GM12878 (cell line): ENCODE measurements at regions not wholly inside any gene's neighbourhood (a gene's known extent, or its start where the extent isn't known, plus 50 kb on each side); places are given as distances from the start of the nearest gene placed in this dataset.

ENCODE experiments used
- ATAC-seq: fragments of 200-7000 bp; cut with Tn5 transposase; 3 replicates; pipeline ENCODE4 v1.9.1; 2020; ENCODE audit warnings: mild to moderate bottlenecking, moderate library complexity
- BruUV-seq: library from RNA; stranded (reverse); fragments of 400-500 nt; replicated peaks from 2 replicates; lab custom pipeline; 2021; lab: Mats Ljungman, UMichigan
- CTCF ChIA-PET: fragments of 300-600 bp; sonication (Branson Sonifier 250); formaldehyde crosslinking; extraction: SDS; loops from one replicate; lab custom pipeline; 2021; ENCODE audit warnings: inconsistent platforms; lab: Yijun Ruan, JAX
- POLR2A ChIA-PET: fragments of 350-600 bp; formaldehyde crosslinking; extraction: SDS; loops from one replicate; lab custom pipeline; 2021; ENCODE audit warnings: inconsistent platforms; lab: Charles Lee
- RAD21 ChIA-PET: fragments of 300-600 bp; sonication (Branson Sonifier 250); formaldehyde crosslinking; loops from one replicate; lab custom pipeline; 2023; ENCODE audit warnings: antibody characterized with exemption; ENCODE audit not compliant: unreplicated experiment; lab: Charles Lee
- SMC1A ChIA-PET: fragments of 300-600 bp; sonication (Branson Sonifier 250); formaldehyde crosslinking; loops from one replicate; lab custom pipeline; 2023; ENCODE audit not compliant: unreplicated experiment, uncharacterized antibody; lab: Charles Lee
- DNase-seq: peaks from one replicate; pipeline ENCODE4 v3.0.0-alpha.2; 2011; ENCODE audit warnings: low read depth, low spot score
- FAIRE-seq: peaks from 3 replicates; lab custom pipeline; 2011; peaks lifted over from hg19 to GRCh38; lab: Jason Lieb, UNC
- H2AFZ ChIP-seq: 2 replicates; pipeline ENCODE4 v1.6.0; 2011; ENCODE audit warnings: low read depth, low read length, control low read depth; ENCODE audit not compliant: control insufficient read depth
- H3K27ac ChIP-seq: 2 replicates; pipeline ENCODE4 v1.5.1; 2011; ENCODE audit warnings: control low read depth; ENCODE audit not compliant: control insufficient read depth, insufficient read depth
- H3K27me3 ChIP-seq, 2 experiments: replicated peaks in 1 of 2; 2 replicates each; pipeline versions ENCODE4 v1.6.0 to v1.6.1; 2011; ENCODE audit warnings: low read length in 1 of 2; ENCODE audit not compliant: control insufficient read depth in 2 of 2, insufficient read depth in 2 of 2
- H3K36me3 ChIP-seq, 2 experiments: 2 replicates each; pipeline ENCODE4 v1.5.1; 2011; ENCODE audit warnings: low read length in 1 of 2; ENCODE audit not compliant: control insufficient read depth in 2 of 2, insufficient read depth in 2 of 2
- H3K4me1 ChIP-seq: 2 replicates; pipeline ENCODE4 v1.6.1; 2011; ENCODE audit warnings: mild to moderate bottlenecking, low read length, moderate library complexity, mixed read lengths; ENCODE audit not compliant: control insufficient read depth, insufficient read depth
- H3K4me2 ChIP-seq: 2 replicates; pipeline ENCODE4 v1.6.0; 2011; ENCODE audit warnings: control low read depth; ENCODE audit not compliant: control insufficient read depth, insufficient read depth
- H3K4me3 ChIP-seq: fragments of 200-600 bp; sonication (generic); 2 replicates; pipeline ENCODE4 v1.5.1; 2016
- H3K79me2 ChIP-seq: 2 replicates; pipeline ENCODE4 v1.6.0; 2011; ENCODE audit warnings: low read length; ENCODE audit not compliant: control insufficient read depth, insufficient read depth
- H3K9ac ChIP-seq: 2 replicates; pipeline ENCODE4 v1.8.0; 2011; ENCODE audit warnings: low read length, control low read depth, mixed read lengths; ENCODE audit not compliant: control insufficient read depth, insufficient read depth
- H3K9me3 ChIP-seq: replicated peaks from 3 replicates; pipeline ENCODE4 v1.5.1; 2011; ENCODE audit warnings: mild to moderate bottlenecking, low read length; ENCODE audit not compliant: control insufficient read depth, insufficient read depth
- H4K20me1 ChIP-seq: 2 replicates; pipeline ENCODE4 v1.6.0; 2011; ENCODE audit not compliant: control insufficient read depth, insufficient read depth
- CREM ChIP-seq: IDR thresholded peaks from 2 replicates; pipeline ENCODE4 v1.6.1; 2014; ENCODE audit warnings: antibody characterized with exemption, low read depth
- LARP7 ChIP-seq: fragments of 450-650 bp; IDR thresholded peaks from 2 replicates; pipeline ENCODE4 v1.6.1; 2017; ENCODE audit warnings: mild to moderate bottlenecking
- MEF2A ChIP-seq: IDR thresholded peaks from 2 replicates; pipeline ENCODE4 v1.6.1; 2011; ENCODE audit warnings: low read depth, mild to moderate bottlenecking, low read length, moderate library complexity; ENCODE audit not compliant: insufficient read depth
- MEF2B ChIP-seq: fragments of 450-650 bp; IDR thresholded peaks from 2 replicates; pipeline ENCODE4 v1.6.1; 2018; ENCODE audit warnings: mild to moderate bottlenecking, moderate library complexity; ENCODE audit not compliant: partially characterized antibody, poor library complexity, severe bottlenecking
- PAX5 ChIP-seq: IDR thresholded peaks from 2 replicates; pipeline ENCODE4 v1.6.1; 2011; ENCODE audit warnings: low read depth, low read length, borderline replicate concordance
- RAD21 ChIP-seq: IDR thresholded peaks from 2 replicates; pipeline ENCODE4 v1.6.1; 2011; ENCODE audit warnings: mild to moderate bottlenecking, low read depth, low read length, moderate library complexity; ENCODE audit not compliant: insufficient read depth
- REST ChIP-seq: IDR thresholded peaks from 2 replicates; pipeline ENCODE4 v1.6.1; 2012; ENCODE audit warnings: mild to moderate bottlenecking, low read depth, low read length
- SMAD5 ChIP-seq: IDR thresholded peaks from 2 replicates; pipeline ENCODE4 v1.6.1; 2016; ENCODE audit warnings: antibody characterized with exemption, low read depth
- SREBF1 ChIP-seq: IDR thresholded peaks from 2 replicates; pipeline ENCODE4 v1.6.1; 2012; ENCODE audit warnings: mild to moderate bottlenecking, low read length
- STAT1 ChIP-seq: fragments of 450-650 bp; conservative IDR thresholded peaks from 2 replicates; pipeline ENCODE4 v1.6.1; 2014; ENCODE audit warnings: antibody characterized with exemption, mild to moderate bottlenecking
- SUZ12 ChIP-seq: fragments of 200-600 bp; sonication (generic); IDR thresholded peaks from one replicate; pipeline ENCODE4 v1.6.1; 2018; ENCODE audit warnings: antibody characterized with exemption, mild to moderate bottlenecking; ENCODE audit not compliant: unreplicated experiment
- WGBS: methylation state at CpG from one replicate; pipeline ENCODE4 v1.1.6; 2016; ENCODE audit warnings: low lambda C conversion rate; ENCODE audit not compliant: insufficient replicate concordance, insufficient coverage; ENCODE audit errors: missing lambda C conversion rate; 5-methylcytosine and 5-hydroxymethylcytosine counted together
- in situ Hi-C: fragments of 300-500 bp; cut with MboI; formaldehyde crosslinking; loops from 9 replicates; pipeline ENCODE4 v1.14.3; 2018; ENCODE audit warnings: mixed read lengths
- intact Hi-C: fragments of 100-400 bp; cut with micrococcal nuclease; formaldehyde crosslinking; loops from one replicate; pipeline ENCODE4 v1.14.2; 2022; ENCODE audit not compliant: unreplicated experiment
- TF ChIP-seq, protein P1 (sequence below): fragments of 450-650 bp; IDR thresholded peaks from 2 replicates; pipeline ENCODE4 v1.6.1; 2018; ENCODE audit warnings: mild to moderate bottlenecking, low read depth, moderate library complexity; ENCODE audit not compliant: partially characterized antibody

DNA sequence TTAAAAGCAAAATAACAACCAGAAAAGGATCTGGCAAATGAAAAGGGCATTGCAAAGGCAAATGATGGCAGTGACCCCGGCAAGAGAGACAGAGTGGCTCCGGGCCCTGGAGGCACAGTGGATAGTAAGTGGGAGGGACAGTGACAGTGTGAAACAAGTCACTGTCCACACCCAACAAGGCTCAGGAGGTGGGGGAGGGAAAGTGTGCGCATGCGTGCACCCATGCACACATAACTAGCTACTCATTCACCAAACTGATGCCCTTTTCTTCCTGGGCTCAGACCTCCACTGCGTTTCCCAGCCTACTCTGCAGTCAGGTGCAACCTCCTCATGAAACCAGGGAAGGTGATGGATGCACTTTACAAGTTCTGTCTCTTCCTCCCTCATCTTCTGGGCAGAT lies 108.4 kb downstream of the SHANK2 start:
- DNase-seq, result no peak
- WGBS, result 43% methylated on average over 5 of the region's 5 CpGs
- Histone ChIP-seq H3K27me3 (no peaks in the 10 kb centered on the region), H3K9ac (no peak overlapping the region), H3K79me2 (no peaks in the 10 kb centered on the region), H3K36me3 (no peaks in the 10 kb centered on the region)
- POLR2A ChIA-PET, result no interaction called here
- TF ChIP-seq RAD21, result no peak
- no peak for TF ChIP-seq STAT1
- TF ChIP-seq SMAD5, result no peak
- TF ChIP-seq LARP7, result no peak
- TF ChIP-seq, all 136 proteins: peak for 0
- in situ Hi-C loops (no loop called here), intact Hi-C loops (no loop called here)
- no peak overlapping the region for H3K4me2 ChIP-seq
- no TSS peak for BruUV-seq
- CTCF ChIA-PET, result no interaction called here
- ATAC-seq (no peak), FAIRE-seq (no peak)
- RAD21 ChIA-PET, result no interaction called here
- H3K4me1 ChIP-seq, result no peaks in the 10 kb centered on the region
- no peak overlapping the region for H3K27ac ChIP-seq
- no peak overlapping the region for H2AFZ ChIP-seq
- no peaks in the 10 kb centered on the region for H4K20me1 ChIP-seq
- SMC1A ChIA-PET, result no interaction called here
- no peaks in the 10 kb centered on the region for H3K9me3 ChIP-seq
- H3K4me3 ChIP-seq, result no peak overlapping the region

GRCh38 chr11:71140206-71140919 lies 112.0 kb downstream of the SHANK2 start:
- Histone ChIP-seq H3K27me3 (no peaks in the 10 kb centered on the region), H3K79me2 (no peaks in the 10 kb centered on the region), H2AFZ (no peak overlapping the region), H4K20me1 (no peaks in the 10 kb centered on the region), H3K4me1 (no peaks in the 10 kb centered on the region), H3K27ac (no peak overlapping the region), H3K9me3 (no peaks in the 10 kb centered on the region), H3K36me3 (no peaks in the 10 kb centered on the region), H3K4me3 (no peak overlapping the region), H3K9ac (no peak overlapping the region), H3K4me2 (no peak overlapping the region)
- ChIA-PET RAD21 (no interaction called here), SMC1A (no interaction called here), CTCF (no interaction called here), POLR2A (no interaction called here)
- no TSS peak for BruUV-seq
- intact Hi-C loops (no loop called here), in situ Hi-C loops (no loop called here)
- FAIRE-seq (no peak), ATAC-seq (no peak), DNase-seq (no peak)
- WGBS, result 41% methylated on average over 21 of the region's 22 CpGs
- TF ChIP-seq PAX5, result no peak
- no peak for TF ChIP-seq SREBF1
- no peak for TF ChIP-seq SMAD5
- TF ChIP-seq CREM, result no peak
- TF ChIP-seq, protein P1, sequence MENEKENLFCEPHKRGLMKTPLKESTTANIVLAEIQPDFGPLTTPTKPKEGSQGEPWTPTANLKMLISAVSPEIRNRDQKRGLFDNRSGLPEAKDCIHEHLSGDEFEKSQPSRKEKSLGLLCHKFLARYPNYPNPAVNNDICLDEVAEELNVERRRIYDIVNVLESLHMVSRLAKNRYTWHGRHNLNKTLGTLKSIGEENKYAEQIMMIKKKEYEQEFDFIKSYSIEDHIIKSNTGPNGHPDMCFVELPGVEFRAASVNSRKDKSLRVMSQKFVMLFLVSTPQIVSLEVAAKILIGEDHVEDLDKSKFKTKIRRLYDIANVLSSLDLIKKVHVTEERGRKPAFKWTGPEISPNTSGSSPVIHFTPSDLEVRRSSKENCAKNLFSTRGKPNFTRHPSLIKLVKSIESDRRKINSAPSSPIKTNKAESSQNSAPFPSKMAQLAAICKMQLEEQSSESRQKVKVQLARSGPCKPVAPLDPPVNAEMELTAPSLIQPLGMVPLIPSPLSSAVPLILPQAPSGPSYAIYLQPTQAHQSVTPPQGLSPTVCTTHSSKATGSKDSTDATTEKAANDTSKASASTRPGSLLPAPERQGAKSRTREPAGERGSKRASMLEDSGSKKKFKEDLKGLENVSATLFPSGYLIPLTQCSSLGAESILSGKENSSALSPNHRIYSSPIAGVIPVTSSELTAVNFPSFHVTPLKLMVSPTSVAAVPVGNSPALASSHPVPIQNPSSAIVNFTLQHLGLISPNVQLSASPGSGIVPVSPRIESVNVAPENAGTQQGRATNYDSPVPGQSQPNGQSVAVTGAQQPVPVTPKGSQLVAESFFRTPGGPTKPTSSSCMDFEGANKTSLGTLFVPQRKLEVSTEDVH, result no peak
- no peak for TF ChIP-seq SUZ12
- no peak for TF ChIP-seq MEF2B
- TF ChIP-seq MEF2A, result no peak
- TF ChIP-seq REST, result no peak
